GM18858 (cell line): ENCODE measurements at regions not wholly inside any gene's neighbourhood (a gene's known extent, or its start where the extent isn't known, plus 50 kb on each side); places are given as distances from the start of the nearest gene placed in this dataset.

Experiments
- ATAC-seq: cut with Tn5 transposase; IDR thresholded peaks from one replicate; pipeline ENCODE4 v1.9.1; 2021; ENCODE audit not compliant: unreplicated experiment

DNA sequence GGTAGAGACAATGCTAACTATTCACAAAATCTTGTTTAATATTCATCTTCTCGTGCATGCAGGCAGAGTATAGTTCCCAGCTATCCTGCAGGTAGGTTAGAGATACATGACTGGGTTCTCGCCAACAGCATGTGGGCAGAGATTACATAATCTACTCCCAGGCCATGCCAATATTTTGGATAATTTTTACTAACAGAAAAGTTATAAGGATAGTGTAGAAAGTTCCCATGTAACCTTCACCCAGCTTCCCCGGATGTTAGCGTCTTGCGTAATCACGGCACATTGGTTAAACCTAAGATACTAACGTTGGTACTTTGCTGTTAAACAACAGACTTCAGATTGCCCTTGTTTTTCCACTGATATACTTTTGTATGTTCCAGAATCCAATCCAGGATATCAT, 215.5 kb upstream of the LARGE1 start:
- no peak for ATAC-seq

DNA sequence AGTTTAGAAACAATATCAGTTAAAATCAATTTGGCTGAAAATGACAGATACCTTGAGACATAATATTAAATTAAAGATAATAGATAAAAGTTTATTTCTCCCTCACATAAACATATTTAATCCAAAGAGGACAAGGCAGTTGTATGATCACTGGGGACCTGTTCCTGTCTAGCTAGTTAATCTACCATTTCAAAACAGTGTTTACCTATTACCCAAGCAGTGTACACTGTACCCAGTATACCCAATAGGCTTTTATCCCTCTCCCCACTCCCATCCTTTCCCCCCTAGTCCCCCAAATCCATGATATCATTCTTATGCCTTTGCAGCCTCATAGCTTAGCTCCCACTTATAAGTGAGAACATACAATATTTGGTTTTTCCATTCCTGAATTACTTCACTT, 229.7 kb upstream of the LARGE1 start:
- ATAC-seq, result no peak

DNA sequence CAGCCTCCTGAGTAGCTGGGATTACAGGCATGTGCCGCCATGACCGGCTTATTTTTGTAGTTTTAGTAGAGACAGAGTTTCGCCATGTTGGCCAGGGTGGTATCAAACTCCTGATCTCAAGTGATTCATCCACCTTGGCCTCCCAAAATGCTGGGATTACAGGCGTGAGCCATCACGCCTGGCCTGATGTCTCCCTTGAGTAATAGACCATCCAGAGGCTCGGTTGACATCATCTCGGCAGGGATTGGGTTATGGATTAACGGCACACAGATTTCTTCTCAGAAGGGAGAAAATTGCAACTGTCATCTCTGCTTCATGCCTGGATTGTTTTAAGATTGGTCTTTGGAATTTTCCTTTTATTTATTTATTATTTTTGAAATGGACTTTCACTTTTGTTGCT, 239.2 kb upstream of the LARGE1 start:
- no peak for ATAC-seq

DNA sequence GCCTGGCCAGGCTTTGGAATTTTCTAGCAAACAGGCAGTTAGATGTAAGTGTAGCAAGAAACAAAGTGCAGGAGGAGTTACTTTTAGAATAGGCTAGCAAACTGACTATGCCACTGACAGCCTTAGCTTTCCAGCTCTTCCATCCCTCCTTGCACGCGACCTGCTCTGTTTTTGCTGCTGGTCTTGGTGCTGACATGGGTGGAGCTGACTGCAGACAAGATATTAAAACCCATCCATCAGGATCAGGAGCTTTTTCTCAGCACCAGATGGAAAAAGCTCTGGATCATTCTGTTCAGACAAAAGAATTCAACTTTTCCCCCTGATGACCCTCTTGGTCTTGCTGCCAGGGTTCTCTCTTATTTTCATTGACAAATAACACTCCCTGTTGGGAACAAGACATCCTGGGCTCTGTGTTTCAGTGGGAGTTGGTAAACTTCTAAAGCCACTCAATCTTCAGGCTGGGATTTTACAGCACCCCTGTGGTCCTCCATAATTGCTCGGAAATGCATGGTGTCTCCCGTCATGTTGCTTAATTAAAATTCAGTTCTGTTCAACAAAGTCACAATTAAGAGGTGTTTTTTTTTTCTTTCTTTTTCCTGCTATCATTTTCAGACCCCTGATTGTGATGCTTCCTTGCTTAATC, 240.0 kb upstream of the LARGE1 start:
- ATAC-seq, result no peak

DNA sequence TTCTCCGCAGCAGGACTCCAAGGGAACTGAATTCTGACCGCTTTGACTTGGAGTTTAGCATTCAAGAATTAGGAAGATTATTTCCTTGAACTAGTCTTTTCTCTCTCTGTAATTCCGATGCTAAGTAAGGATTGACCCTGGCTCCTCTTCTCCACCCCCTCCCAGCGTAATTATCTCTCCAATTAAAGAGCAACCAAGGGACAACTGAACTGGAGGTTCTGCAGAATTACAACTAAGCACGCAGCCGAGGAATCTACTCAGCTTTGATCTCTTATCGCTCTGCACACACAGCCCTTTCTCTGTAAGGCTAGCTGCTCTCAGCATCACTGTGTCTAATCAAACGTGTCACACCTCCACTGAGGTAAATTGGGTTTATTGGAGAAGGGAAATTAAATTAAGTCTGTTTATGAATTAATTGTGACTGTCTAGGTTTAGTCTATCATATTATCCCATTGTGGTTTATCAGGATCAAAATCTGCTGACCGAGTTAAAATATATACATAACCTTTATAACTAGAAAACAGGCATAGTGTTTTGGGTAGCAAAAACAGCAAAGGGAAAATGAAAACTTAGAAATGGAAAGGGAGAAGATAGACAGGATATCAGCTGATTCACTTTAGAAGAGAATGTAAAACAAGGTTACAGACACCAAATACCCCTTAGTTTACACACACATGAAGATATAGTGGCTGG, 241.3 kb upstream of the LARGE1 start:
- ATAC-seq, result no peak

DNA sequence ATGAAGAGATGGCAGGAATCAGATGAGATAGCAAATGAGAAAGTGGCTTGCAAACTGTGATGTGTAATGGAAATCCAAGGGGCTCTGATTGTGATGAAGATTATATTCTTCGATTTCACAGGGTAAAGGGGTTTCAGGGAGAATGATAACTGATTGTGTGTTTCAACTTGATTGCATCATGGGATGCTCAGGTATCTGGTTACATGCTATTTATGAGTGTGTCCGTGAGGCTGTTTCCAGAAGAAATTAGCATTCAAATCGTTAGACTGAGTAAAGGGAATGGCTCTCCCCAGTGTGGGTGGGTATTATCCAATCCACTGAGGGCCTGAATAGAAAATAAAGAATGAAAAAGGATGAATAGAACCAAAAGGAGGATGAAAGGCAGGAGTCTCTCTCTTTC, 278.7 kb upstream of the LARGE1 start:
- no peak for ATAC-seq

DNA sequence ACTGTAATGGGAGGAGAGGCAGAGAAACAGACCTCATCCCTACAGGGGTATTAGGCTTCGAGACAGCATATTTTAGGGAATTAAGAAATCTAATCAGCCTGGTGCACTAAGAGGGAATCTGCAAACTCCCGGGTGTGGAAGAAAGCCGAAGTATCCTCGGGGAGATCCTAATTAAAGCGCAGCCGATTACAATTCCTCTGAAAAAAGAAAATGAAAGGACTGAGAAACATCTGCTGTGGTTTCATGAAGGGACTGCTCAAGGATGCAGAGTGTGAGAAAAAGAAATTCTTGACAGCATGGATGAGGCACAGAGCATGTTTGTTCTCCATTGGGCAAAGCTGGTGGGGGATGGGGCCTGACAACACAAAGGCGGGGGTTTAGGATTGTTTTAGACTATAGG, 290.0 kb upstream of the LARGE1 start:
- no peak for ATAC-seq

DNA sequence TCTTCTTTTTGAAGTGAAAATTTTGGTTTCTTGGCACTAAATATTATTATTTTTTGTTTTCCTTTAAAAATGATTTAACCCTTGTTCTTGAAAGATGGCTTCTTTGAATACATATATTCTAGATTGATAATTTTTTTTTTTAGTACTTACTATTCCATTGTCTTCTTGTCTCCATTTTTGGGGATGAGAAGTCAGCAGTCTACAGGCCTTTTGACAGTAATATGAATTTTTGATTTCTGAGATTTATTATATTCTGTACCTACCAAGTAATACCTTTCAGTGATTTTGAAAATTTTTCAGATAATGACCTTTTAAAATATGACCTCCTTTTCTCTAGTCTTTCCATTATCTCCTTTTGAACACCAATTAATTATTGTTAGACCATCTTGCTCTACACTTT, 294.1 kb upstream of the LARGE1 start:
- ATAC-seq, result no peak

DNA sequence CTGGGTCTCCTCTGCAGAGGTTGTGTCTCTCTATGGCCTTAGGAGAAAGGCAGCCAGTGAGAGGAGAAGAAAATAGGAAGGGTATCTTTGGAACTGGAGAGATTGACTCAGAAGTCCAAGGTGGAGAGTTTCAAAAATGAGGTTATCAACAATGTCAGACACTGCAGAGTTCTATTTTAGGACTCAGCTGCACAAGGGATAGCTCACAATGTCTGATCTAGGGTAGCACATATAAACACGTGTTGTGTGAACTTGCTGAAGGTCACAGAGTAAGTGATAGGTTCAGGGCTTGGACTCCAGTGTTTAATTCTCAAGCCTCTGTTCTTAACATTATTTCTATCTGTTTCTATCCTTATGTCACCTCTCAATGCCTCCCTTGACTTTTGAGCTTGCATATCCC, 305.0 kb upstream of the LARGE1 start:
- no peak for ATAC-seq

DNA sequence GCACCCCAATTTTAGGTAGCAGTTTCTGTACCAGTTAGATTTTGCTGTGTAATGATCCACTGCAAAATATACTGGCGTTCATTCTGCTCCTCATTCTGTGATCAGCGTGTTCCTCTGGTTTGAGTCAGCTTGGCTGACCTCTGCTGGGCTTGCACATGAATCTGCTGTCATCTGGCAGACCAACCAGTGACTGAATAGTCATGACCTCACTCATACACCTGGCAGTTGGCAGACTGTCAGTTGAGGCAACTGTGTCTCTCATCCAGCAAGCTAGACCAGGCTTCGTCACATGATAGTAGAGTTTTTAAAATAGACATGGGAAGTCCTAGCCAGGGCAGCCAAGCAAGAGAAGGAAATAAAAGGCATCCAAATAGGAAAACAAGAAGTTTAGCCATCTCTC, 316.3 kb upstream of the LARGE1 start:
- no peak for ATAC-seq

DNA sequence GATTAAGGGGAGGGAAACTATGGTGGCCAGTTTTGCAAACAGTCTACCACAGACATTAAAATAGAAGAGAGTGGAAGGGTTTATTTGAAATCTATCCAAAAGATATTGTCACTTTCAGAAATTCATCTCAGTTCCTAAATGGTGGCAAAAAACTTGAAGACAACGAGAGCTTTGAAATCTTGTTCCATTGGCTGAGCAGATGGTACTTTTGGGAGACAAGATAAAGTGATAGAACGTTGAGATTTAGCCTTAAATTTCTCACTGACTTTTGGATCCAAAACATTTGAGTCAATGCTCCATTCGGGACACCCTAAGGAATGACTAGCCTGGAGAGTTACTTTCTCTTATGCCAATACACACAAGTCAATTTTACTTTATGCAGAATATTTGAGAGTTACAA, 319.1 kb upstream of the LARGE1 start:
- ATAC-seq, result no peak

DNA sequence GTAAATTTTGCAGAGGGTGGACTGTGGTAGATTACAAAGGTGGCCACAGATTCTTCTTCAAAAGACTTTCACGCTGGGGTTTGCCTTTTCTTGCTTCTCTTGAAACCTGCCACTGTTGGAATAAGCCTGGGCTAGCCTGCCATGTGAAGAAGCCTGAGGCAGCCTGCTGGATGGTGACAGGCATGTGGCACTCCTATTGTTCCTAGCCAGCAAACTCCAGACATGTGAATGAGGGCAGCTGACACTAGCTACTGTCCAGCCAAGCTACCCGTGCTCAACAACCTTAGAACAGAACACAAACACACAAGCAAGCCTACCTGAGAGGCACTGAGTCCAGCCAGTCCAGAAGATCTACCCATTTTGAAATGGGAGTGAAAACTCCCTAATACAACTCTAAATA, 322.7 kb upstream of the LARGE1 start:
- no peak for ATAC-seq

DNA sequence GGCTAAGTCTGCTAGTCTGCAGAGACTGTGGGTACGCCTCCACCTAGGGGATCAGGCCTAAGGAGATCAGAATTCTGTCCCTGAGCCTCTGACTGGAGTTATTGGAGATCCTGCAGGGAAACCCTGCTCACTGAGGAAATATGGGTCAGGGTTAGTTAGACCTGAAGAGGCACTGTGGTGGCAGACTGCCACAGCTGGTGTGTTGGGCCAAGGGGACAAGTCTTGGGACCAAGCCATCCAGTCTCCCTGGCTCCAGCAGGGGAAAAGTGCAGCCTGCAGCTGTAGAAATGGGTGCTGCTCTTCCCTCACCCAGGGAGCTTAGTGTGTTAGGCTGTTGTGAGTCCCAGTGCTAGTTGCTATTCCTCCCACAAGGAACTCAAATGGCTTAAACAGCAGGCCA, 334.8 kb upstream of the LARGE1 start:
- ATAC-seq, result no peak

DNA sequence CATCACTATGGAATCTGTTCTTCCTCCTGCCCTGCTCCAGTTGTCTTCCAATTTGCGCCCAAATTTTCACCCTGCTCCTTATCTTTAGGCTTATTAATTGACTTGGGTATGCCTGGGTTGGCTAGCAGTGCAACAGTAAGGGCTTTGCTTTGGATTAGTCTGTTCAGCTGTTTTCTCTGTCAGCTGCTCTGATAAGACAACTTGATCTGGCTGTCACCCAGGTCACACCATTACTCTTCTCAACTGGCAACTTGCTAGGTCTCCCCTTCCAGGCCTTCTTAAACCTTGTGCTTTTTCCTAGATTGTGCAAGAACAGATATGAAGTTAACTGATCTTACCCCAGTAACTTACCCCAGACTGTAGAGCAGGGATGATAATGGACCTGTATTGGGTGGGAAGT, 357.8 kb upstream of the LARGE1 start:
- ATAC-seq, result no peak

DNA sequence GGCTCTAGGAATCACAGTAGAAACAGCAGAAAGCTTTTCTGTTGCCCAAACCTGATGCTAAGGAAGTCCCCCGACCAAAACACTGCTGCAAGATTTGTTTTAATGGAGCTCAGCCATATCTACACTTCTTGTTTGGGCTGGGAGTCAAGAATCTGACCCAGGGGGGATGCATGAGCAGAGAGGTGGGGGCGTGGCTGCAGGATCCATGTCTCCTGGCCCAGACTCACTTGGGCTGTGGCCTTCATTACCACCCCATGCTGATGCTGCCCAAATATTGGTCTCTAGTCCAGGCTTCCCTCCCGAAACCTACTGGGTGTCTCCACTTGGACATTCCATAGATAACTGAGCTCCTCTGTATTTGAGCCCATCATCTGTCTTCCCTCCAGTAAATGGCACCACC, 361.5 kb upstream of the LARGE1 start:
- no peak for ATAC-seq

DNA sequence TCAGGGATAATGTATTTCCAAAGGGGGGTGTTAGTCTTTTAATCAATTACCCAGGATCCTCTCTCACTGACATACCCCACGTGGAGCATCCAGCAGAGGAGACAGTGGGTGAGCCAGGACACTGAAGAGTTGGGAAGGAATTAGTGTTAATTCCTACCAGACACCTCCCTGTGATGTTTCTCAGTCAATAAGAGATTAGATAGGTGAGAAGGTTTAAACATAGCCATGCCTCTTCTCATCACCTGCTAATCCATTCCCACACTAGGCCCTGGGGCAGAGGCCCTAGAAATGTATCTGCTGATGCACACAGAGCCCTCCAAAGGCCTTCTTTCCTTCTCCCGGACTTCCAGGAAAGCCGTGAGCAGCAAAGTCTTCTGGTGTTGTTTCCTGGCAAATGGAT, 363.6 kb upstream of the LARGE1 start:
- ATAC-seq, result no peak

DNA sequence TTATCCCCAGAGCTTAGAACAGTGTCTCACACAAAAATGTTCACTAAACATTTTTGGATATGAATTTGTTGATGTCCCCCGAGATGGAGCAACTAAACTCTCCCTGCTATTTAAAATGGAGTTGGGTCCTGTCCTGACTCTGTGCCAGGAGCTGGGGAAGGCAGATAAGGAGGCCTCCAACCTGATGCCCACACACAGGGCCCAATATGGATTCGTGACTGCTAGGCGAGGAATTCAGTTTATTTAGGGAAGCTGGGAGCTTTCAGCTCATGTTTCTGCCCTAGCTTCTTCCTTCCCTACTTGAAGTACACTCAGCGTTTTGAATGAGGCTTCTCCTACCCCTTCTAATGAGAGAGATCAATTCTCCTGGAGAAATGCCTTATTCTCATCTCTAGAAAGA, 373.0 kb upstream of the LARGE1 start:
- no peak for ATAC-seq

DNA sequence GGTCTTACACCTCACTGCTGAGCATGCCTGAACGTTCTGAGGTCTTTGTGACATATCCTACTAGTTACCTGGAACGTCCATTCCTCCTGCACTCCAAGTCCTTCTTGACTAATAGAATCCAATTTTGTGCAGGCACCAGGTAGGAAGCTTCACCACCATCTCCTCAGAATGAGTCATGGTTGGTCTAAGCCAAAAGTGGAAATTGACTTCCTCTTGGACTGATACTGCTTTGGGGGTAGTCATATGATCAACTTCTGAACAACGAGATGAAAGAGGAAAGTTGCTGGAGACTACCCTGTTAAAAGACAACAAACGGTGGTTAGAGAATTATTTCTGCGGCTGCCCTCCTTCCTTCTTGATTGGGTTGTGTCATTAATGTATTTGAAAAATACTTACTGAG, 374.2 kb upstream of the LARGE1 start:
- no peak for ATAC-seq

DNA sequence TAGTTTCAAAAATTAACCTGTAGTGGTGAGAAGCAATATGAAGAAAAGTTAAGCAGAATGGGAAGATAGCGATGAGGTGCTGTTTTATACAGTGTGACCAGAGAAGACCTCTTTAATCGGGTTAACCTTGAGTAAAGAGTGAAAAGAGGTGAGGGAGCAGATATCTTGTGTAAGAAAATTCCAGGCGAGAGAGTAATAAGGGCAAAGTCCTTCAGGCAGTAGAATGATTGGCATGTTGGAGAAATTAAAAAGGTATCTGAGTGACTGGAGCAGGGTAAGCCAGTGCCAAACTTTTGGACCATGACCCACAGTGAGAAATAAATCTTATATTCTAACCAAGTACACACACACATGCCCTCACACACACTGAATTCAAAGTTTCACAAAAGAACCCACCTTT, 374.7 kb upstream of the LARGE1 start:
- ATAC-seq, result no peak

DNA sequence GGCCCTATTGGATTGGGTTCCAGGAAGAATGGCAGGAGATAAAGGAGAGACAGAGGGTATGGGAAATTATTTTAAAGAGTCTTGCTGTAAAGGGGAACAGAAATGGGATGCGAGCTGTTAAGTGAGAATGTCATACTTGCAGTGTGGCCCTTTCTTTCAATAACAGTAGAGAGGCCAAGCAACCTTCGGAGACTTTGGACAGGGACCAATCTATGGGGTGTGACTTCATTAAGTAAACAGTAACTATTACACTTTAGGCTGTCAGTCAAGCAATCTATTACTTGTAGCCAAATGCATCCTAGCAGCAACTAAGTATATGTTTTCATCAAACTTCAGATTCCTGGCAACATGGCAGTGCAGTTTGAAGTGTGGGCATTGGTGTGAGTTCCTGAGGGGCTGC, 376.2 kb upstream of the LARGE1 start:
- ATAC-seq, result no peak

DNA sequence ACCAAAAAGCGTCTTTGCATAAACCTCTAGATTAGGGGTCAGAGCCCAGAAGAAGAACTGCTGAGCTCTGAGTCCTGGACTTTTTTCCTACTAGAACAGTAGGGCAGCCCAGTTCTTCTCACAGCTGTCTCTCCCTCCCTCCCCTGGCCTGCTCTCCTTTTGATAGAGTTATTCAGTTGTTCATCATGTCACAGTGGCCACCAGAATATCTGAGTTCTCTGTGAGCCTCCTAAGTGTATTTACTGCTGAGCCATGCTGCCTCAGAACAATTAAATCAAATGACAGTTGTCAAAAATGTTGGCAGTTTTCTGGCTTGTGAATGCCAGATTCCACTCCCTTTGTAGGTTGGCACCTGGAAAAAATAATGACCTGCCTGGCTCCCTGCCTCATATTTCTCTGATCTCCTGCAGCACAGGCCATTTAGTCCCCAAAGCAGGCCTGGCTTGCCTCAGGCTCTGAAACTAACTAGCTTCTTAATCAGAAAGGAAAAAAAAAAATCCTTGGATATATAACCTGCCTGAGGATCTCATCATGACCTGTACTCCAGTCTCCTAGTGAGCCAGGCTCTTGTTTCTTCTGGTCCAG, 377.4 kb upstream of the LARGE1 start:
- ATAC-seq, result no peak

DNA sequence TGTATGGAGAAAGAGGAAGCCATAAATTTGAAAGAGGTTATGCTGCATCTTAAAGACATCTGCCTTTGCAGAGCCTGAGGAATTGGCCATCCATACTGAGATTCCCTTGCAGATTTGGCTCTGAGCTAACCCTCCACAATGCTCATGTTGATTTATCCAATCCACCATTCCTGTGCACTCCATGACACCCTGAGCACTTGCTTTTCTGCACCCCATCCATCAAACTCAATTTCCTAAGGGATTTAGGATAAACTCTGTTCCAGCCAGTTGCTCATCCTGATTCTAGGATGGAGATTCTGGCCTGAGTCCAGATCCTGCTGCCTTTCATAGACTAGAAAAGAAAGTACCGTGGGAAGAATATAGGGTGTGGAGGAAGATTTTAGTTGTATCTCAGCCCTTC, 379.2 kb upstream of the LARGE1 start:
- ATAC-seq, result no peak

DNA sequence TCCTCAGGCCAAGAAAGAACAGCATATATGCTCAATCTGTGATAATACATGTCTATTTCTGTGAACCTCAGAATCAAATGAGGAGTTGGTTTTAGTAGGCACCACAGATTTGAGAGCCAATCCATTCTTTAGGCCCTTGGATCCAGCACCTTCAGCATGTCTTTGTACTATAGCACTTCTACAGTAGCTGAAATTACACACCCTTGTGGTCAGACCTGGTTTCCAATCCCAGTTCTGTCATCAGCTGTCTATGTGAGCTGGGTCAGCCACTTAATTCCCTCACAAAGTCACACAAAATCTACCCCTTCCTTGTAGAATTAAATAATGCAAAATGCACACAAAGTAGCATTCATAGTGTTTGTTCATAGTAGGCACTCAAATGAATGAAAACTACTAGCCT, 381.3 kb upstream of the LARGE1 start:
- no peak for ATAC-seq
